RPMI8226 (cell line): ENCODE measurements at regions not wholly inside any gene's neighbourhood (a gene's known extent, or its start where the extent isn't known, plus 50 kb on each side); places are given as distances from the start of the nearest gene placed in this dataset.
A peak's percentile ranks its signal among the peaks of the same experiment; 100 is the strongest.

Experiments
- DNase-seq: peaks from one replicate; pipeline ENCODE4 v3.0.0-alpha.2; 2015

DNA sequence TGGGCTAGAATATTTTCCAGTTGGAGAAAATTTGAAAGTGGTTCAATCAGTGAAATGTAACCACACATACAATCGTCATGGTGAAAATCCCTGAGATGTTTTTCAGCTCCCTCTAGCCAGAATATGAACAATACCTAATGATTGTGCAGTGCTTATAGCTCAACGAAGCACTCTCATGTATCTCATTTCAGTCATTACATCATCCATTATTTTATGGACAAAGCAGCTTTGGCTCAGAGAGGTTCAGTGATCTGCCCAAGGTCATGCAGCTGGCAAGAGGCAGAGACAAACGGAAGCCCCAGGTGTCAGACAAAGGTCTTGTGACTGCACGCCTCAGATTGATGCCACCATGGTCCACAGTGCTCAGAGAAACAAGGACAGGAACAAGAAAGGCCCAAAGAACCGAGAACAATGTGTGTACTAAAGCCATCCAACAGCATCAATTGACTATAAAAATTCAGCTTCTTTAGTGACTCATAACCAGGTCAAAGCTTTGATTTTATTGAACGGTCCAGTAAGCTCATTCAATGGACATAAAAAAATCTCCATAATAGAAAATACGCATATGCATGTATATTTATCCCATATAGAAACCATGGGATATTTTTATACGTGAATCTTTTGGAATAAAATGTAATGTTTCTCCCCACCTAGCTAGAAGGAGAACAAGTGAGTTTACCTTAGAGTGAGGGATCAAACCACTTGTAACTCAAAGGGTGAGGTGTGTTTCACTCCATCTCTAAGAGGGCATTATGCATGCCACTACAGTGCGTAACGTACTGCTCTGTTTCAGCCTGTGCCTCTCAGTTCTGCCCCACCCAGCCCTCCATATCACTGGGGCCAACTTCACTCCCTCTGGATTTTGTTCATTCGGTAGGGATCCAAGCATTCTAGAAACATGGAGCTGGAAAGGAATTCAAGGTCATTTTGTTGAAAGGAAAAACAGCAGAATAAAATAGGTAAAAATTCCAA is 141.8 kb downstream of the GRIN2B start:
- DNase-seq = no peak

DNA sequence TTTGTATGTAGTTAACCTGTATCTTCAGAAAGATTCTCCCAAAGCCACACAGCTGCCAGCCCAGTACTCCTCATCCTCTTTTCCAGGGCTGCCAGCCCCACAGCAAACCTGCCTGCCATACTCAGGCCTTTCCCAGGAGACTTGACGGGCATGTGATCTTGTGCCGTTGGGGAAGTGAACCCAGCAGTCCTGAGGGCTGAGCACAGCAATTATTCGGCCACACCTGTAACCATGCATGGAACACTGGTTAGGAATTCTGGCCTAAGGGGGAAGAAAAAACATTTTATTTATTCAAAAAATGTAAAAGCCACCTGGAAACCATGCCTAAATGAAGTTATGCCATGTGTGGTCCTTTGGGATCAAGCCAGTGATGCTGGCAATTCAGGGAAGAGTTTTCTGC is 145.3 kb downstream of the GRIN2B start:
- no peak for DNase-seq

- no peak for DNase-seq
These were observed 145.8 kb downstream of the GRIN2B start for GRCh38 chr12:13835652-13836051.

- DNase-seq = no peak
These were observed 147.2 kb downstream of the GRIN2B start for GRCh38 chr12:13834241-13834640.

GRCh38 chr12:13817131-13817530 is 164.3 kb downstream of the GRIN2B start:
- no peak for DNase-seq

GRCh38 chr12:13816394-13816793 is 165.0 kb downstream of the GRIN2B start:
- DNase-seq = no peak

DNA sequence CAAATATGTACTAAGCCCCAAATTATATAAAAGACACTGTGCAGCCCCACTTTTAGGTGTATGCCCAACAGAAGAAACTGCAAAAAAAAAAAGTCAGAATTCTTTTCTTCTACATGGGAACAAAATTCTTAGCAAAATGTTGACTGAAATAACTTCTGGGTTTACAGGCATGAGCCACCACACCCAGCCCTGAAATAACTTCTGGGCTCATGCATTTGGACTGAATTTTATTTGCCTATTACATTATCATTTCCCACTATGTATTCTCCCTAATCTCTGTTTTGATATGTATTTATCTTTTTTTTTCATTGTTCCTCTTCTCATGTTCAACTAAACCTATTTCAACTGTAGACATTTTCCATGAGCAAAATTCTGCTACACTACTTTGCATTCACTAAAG is 169.2 kb downstream of the GRIN2B start:
- no peak for DNase-seq

GRCh38 chr12:13811061-13811460 is 170.3 kb downstream of the GRIN2B start:
- no peak for DNase-seq

GRCh38 chr12:13805041-13805440 is 176.4 kb downstream of the GRIN2B start:
- DNase-seq = no peak

GRCh38 chr12:13801543-13801942 is 179.9 kb downstream of the GRIN2B start:
- DNase-seq = no peak

DNA sequence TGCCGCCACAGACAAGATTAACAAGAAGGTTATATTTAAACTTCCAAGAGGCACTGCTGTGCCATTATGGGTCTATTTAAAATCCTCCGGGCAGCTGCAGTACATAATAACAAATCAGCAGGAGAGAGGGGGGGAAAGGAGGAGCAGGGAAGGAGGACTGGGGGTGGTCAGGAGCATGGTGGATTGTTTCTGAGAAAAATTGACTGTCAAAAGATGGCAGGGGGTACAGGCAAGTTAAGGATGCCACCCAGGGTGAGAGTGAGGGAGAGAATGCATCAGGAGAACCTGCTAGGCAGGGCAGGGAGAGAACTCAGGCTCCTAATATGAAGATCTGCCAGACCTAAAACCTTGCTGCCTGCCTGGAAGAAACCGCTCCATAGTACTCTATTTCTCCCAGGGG is 181.8 kb downstream of the GRIN2B start:
- DNase-seq = no peak

- DNase-seq = no peak
These were observed 183.2 kb downstream of the GRIN2B start for GRCh38 chr12:13798162-13798561.

DNA sequence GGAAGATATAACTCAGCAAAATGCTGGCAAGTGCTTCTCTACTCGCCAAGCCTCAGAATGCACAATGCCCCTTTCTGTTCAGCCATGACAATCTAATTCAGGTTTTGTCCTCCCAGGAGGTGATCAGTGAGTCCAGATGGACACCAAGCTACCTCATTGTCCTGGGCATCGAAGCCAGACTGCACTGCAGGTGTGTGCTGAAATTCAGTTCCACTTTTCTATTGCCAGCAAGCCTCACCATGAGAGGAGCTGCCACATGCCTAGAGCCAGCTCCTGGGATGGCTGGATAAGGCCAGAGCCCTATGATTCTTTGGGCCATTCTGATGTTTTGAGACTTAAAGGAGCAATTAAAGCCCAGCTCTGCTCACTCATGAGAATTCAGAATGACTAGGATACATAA is 186.7 kb downstream of the GRIN2B start:
- DNase-seq = no peak

DNA sequence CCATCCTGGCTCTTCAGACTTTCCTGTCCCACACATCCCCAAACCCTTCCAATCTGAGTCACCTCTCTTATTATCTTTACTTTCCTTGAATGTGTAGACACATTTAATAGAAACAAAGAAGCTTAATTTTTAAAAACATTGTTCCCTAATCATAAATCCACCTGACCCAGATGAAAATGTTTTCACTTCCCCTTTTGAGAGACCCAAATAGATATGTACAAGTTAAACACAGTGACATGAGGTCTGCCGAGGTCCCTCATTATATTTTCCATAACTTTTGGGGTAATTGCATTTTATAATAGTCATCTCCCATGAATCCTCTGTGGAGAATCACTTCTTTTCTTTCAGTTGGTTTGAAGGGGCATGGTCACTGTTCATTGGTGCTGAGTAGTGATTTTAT is 191.1 kb downstream of the GRIN2B start:
- DNase-seq = peak; percentile 22

DNA sequence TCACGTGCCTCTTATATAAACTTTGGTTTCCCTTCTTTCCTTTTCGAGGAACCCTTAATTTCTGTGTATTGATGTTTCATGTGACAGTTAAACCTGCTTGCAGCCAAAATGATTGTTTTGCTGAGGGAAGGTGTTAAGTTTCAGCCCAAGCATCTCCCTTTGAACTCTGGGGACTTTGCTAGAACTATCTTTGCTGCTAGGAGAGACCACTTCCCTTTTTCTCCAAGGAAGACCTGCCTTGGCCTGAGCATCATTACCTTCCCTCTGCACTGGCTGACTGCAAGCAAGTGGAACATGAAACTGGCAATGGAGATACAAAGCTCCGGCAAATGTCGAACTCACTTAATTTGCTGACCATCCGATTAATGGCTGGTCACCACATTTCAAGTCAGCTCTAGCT is 192.8 kb downstream of the GRIN2B start:
- no peak for DNase-seq

DNA sequence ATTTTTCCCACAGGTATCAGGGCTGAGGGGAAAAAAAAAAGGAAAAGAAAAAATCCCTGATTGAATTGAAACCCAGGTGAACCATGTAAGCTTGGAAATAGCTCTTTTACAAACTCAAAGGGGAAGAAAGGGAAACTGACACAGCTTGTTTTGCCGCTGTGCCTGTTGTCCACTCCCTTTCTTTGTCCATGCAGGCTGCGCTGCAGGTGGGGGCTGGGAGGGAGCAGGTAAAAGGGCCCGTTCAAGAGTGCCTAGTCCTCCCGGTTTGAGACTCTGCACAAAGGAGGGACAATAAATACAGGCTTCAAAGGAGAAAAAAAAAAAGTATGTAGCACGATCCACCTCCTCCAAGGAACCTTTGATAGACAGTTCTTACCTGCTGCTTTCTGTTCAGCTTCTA is 194.8 kb downstream of the GRIN2B start:
- no peak for DNase-seq

GRCh38 chr12:13784504-13784903 is 196.9 kb downstream of the GRIN2B start:
- DNase-seq = peak; percentile 15

- DNase-seq = no peak
These were observed 200.9 kb downstream of the GRIN2B start for GRCh38 chr12:13780453-13780852.

DNA sequence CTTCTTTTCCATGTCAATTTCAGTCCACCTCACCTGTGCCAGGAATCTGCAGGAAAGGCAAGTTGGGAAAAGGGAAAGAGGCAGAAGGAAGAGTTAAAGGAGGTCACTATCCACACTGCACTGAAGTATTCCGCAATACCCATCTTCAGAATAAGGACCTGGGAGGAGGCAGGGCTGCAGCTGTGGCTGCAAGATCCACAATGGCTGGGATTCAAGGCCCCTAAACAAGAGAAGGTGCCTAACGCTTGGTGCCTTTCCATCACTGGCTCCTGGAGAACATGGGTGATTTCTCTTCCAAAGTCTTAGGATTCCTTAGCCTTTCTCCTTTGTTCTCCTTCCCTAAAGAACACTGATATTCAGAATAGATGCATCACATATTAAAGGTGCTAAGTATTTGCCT is 204.0 kb downstream of the GRIN2B start:
- DNase-seq = no peak

DNA sequence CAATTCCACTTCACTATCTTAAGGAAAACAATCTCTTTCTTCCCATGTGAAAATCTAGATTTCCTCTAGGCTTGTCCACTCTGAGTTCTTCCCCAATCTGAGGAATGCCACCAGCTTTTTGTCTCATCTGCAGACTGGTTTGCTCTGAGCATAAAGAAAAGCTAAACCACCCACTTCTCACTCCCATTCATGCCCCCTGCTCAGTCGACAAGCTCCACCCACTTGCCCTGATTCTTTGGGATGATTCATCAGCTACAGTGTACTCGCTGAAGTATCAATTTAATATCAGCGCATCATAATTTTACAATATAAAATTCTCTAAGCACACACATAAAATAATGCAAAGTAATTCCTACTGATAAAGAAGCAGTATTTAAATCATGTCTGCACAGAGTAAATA is 209.1 kb downstream of the GRIN2B start:
- no peak for DNase-seq

- no peak for DNase-seq
These were observed 210.8 kb downstream of the GRIN2B start for GRCh38 chr12:13770576-13770975.

DNA sequence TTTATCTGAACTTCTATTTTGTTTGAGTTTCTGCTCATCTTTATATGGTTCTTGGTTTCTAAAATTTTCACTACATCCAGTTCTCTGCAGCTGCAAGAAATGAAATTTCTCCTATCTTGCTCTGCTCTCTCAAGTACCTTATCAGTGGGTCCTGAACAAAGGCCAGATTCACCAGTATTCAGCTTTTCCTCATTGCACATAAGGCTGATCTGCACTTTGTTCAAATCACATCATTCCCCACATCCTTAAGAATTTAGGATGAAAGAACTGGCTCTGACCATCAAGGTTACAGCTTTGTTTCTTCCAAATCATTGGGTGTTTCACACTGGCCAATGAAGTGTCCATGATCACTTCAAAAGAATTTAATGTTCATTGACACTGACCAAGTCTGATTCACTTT is 211.4 kb downstream of the GRIN2B start:
- DNase-seq = no peak

DNA sequence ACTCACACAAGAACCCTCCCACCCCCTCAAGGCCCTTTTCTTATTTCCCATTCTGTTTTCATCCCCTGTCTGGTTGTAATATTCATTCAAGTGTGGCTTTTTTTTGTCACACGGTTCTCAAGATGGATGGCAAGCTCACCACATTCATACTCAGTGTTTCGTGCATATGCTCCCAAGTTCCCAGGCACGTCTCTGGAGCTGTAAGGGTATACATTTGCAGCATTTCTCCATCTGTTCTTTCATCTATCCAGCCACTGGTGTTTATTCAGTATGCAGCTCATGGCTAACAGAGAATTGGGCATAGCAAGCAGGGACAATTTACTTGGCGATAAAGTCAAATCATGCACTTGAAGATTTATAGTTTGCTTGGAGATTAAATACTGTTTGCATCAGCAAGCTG is 212.1 kb downstream of the GRIN2B start:
- DNase-seq = no peak

DNA sequence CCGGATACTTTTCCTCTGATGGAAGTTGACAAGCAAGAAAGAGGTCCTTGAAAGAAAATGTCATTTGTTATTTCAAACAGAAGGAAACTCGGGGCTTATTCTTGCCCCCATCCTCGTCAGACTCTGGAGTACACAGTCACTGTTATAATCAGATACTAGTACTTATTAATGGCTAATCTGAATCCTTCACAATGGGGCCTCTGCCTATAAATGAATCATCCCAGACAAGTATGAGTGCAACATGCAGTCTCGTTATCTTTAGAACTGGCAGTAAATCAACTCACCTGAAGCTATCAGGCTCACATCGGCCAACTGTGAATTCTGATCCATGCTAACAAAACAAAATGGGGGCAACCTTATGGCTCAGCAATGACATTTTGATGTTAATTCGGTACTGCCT is 216.7 kb downstream of the GRIN2B start:
- no peak for DNase-seq

DNA sequence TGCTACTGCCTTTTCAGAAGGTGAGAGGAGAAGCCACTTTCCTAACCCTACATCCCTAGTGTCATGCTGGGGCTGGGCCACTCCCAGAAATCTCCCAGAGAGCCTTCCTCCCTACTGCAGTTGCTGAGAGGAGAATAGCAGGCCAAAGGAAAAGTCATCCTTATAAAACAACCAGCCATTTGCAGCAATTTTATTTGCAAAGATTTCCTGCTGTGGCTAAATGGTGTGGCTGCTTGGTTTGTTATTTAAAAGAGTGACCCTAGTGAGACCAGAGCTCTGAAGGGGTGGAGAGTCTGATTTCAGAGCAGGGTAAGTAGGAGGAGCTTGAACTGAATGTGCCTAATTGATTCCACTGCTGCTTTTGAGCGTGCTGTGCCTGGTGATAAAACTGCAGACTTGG is 232.0 kb downstream of the GRIN2B start:
- no peak for DNase-seq
